Right ventricle myocardium superior (tissue), 1 donor: ENCODE measurements at regions not wholly inside any gene's neighbourhood (a gene's known extent, or its start where the extent isn't known, plus 50 kb on each side); places are given as distances from the start of the nearest gene placed in this dataset.

Experiments used
- ATAC-seq: fragments of 200-7000 bp; cut with Tn5 transposase; one replicate; pipeline ENCODE4 v1.9.1; 2020; ENCODE audit warnings: mild to moderate bottlenecking; ENCODE audit not compliant: poor library complexity
- DNase-seq: peaks from one replicate; pipeline ENCODE4 v3.0.0-alpha.2; 2020
- intact Hi-C: fragments of 100-400 bp; cut with DNase I; formaldehyde crosslinking; loops from one replicate; pipeline ENCODE4 v1.11.2; 2022
- donor health status: DM: no; HTN: yes; CAD: no; lungs with severe emphysema.

DNA sequence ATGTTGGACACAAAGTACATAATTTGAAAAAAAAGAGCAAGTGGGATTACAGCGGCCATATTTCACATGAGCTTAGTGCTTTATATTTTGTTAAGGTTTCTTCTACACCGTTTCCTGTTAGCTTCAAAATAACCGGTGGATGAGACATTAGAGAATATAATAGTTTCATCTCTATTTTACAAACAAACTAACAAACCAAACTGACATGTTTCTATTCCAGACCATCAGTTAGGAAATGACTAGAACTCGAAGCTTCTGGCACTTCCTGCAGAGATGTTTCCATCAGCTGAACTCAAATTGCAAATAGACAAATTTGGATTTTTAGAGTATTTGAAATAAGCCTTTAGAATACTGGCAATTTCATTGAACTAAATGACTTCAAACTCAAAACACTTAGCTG, 86.5 kb downstream of the MTRR start:
- DNase-seq (no peak), ATAC-seq (no peak)
- intact Hi-C loops = no loop called here

DNA sequence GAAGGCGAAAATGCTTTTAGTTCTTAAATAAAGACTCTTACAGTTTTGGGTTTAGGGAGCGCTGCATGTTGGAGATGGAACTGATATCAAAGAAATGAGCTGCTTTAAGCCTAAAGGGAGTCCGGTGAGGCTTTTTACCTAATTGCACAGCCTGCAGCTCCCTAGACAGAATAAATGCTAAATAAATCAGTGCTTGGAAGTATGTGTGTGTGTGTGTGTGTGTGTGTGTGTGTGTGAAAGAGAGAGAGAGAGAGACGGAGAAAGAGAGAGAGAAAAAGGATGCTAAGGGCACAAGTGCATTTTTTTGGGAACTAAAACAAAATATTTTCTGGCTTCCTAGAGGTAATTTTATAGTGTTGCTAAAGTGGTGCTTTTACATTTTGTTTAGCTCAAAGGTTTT, 88.4 kb downstream of the MTRR start:
- intact Hi-C loops = no loop called here
- no peak for ATAC-seq
- DNase-seq = no peak

DNA sequence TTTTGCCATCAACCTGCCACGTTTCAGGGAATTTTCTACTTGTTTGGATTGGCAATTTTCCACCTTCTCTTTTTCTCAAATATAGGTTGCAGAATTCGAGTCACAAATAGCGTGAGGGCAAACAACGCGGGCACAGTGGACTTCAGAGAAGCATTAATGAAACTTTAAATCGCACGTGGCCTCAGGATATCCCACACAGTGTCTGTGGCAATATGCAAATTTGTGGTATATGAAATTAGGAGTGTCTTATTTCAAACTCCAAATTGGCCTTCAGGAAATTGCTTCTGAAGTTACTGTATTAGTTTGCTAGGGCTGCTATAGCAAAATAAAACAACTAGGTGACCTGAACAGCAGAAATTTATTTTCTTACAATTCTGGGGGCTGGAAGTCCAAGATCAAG, 91.2 kb downstream of the MTRR start:
- DNase-seq = no peak
- ATAC-seq = no peak
- intact Hi-C loops = no loop called here

DNA sequence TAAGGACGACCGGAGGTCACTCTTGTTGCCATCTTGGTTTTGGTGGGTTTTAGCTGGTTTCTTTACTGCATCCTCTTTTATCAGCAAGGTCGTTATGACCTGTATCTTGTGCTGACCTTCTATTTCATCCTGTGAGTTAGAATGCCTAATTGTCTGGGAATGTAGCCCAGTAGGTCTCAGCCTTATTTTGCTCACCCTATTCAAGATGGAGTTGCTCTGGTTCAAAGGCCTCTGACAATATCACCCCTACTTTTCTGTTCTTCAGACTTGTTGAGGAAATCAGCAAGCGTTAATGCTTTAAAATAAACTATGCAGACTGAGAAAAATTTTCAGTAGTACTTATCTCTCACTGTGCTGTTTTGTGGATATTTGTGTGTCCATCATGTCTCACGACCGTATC, 92.6 kb downstream of the MTRR start:
- intact Hi-C loops = no loop called here
- DNase-seq = no peak
- no peak for ATAC-seq

DNA sequence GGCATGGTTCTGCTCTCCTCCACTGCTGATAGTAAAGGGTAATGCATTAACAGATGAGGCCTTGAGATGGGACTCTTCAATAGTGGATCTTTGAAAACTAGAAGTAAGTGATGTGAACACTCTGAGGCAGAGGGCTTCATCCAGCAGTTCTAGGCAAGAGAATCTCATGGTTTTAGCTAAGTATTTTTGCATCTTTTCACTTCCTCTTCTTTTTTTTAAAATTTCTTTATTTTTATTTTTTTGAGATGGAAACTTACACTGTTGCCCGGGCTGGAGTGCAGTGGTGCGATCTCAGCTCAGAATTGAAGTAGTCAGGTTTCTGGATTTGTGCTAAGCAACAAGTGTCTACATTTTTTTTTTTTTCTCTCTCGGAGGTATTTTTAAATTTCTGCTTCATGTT, 101.9 kb downstream of the MTRR start:
- no peak for ATAC-seq

DNA sequence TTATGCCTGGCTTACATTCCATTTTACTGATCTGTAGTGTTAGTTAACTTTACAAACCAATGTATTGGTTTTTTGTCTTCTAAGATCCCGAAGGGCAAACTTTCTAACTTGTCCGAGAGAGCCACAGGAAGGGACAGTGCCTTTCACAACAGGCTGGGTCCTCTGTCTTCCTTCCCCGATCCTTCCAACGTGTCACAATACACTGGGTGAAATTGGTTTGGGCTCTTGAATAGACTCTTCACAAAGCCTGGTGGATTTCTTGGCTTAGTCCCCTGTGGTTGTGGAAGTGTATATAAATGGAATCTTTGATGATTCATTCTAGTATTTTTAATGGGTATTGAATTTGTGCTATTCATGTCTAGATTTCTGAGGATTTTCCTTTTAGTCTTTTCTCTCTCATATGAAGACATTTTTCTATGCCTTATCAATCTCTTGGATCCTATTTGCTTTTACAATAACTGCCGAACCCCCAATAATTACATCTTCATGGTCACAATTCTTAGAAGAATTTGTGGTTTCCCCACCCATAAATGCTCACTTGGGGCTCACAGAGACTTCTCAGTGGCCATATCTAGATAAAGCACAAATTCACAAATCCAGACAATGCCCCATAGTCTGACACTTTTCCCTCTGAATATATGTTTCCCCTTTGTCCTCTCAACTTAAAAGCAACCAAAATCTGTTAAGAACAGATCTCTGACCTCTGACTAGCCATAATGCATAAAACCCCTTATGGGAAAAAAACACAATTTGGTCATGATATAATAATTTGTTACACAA, 107.7 kb downstream of the MTRR start:
- ATAC-seq (no peak), DNase-seq (no peak)
- intact Hi-C loops = no loop called here

More for the DNA sequence above, 101.9 kb downstream of the MTRR start:
- intact Hi-C loops = no loop called here
- no peak for DNase-seq

DNA sequence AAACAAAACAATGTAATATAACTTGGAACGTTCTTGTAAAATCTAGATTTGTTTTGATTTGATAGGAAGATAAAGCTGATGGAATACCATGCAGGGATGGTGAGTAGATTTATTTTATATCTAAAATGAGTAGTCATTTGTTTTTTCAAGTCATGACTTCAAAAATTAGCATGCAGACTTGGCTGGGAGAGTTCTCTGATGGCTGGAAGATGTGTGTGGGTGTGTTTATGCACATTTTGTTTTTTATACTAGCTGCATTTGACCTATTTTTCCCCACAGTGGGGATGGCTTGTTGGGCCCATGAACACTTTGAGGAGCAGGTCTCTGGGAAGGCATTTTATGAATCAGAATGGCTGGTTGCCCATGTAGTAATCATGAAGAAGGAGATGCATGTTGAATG, 109.2 kb downstream of the MTRR start:
- ATAC-seq = no peak
- intact Hi-C loops = no loop called here
- no peak for DNase-seq

DNA sequence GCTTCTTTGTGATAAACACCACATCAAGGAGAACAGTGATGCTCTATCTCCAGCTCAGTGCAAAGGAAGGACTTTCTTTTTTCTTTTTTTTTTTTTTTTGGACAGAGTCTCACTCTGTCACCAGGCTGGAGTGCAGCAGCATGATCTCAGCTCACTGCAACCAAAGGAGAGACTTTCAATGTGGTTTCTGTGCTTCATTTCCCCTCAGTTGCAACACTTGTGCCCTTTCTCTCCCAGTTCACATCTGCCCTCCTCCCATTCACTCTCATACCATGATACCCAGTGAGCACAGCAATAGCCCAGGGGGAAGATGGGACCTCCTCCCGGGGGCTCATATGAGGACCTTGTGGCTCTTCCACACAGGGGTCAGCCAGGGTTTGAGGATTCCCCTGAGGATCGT, 110.0 kb downstream of the MTRR start:
- intact Hi-C loops = no loop called here
- DNase-seq (no peak), ATAC-seq (no peak)

DNA sequence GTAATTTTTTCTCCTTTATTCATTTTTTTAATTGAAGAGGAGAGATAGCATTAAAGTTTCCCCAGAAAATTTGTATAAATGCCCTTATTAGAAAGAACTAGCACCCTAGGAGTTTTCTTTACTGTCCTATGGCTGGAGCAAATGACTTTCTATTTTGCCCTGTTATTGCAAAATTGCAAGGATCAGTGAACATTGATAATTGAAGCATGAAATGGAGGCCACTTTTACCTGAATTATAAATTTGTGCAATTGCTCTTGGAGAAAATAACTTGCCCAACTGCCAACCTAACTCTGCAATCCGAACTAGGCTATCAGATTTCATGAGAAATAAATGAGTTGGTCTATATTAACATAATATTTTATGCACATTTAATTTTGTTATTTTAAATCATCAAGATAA, 111.9 kb downstream of the MTRR start:
- intact Hi-C loops = no loop called here
- no peak for ATAC-seq
- DNase-seq = no peak

DNA sequence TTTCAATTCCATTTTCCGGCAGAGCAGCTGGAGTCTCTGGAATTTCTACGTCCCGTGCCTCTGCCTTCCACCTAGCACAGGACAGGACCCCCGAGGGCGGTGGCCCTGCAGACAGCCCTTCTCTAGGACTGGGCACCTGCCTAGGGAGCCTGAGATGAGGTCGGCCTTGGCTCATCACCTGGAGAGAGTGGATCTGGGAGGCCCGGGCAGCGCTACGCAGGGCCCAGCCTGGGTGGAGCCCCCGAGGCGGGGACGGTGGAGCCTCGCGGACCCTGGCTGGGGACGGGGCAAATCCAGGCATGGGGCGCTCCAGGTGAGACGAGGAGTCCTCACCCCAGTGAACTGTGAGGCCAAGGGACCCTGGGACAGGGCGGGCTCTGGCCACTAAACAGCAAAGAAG, 114.5 kb downstream of the MTRR start:
- intact Hi-C loops = no loop called here
- ATAC-seq = no peak

DNA sequence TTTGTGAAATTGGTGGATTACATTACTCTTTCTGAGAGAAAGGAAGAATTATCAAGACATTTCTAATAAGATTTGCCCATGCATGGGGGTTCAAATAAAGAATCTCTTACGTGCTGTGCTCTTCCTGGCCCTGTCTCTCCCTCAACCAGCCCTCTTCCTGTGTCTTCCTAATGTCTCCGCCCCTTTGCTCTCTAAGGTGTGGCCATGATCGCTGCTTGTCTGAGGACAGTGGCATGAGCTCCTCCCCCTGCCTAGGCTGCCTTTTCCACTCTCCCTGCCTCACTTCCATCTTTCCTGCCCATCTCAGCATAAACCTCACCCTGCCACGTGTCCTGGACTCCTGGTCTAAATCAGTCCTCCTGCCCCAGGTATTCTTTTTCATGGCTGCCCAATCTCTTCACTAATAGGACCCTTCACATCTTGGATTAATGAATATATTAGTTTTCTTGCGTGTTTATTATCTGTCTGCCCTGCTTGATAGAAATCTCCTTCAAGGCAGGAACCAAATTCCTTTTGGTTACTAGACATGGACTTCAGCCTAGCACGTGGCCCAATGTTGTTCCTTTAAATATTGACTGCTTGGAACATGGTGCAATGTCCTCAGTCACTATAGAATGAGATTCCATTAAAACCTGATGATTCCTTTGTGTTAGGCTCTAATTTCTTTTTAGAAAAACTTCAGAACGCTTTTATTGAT, 122.3 kb downstream of the MTRR start:
- intact Hi-C loops = no loop called here
- ATAC-seq = no peak
- no peak for DNase-seq

More for the DNA sequence above, 114.5 kb downstream of the MTRR start:
- no peak for DNase-seq

DNA sequence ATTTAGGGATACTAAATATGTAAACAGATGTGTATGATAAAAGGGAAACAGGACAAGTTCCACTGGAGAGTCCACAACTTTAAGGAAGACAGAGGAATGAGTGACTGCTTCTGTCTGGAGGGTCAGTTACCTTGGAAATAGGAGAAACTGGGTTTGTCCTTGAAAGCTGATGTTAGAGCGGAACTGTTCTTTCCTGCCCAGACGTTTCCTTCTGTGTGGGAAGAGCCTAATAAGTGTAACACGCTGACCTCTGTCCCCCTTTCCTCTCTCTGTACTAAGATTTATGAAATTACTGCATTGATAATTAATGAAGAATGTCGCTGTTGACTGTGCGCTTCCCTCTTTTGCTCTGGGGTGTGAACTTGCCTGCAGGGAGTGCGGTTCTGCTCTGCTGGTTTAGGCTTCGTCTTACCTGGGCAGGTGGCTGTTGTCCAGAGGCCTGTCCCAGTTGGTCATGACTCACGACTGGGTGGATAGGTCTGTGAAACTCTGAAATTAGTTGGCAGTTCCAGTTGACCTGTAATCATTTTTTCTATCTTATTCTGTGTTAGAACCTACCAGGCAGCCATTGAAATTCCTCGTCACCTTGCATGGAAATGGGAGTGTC, 126.8 kb downstream of the MTRR start:
- DNase-seq (no peak), ATAC-seq (no peak)
- intact Hi-C loops = no loop called here

DNA sequence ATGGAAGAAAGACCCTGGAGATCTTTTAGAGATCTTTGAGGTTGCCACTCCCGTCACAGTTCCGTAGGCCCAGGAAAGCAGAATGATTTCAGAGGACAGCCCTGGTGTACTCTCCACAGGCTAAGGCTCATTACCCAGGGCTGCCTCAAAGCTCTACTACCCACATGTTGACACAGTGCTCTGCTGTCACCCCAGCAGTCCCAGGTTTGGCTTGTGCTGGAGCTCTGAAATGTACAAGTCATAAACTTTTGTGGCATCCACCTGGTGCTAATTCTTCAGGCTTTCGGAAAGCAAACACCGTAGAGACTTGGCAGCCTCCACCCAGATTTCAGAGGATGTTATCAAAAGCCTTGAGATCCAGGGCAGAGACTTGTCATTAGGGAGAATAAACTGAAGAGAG, 136.5 kb downstream of the MTRR start:
- no peak for ATAC-seq
- no peak for DNase-seq
- intact Hi-C loops = no loop called here

DNA sequence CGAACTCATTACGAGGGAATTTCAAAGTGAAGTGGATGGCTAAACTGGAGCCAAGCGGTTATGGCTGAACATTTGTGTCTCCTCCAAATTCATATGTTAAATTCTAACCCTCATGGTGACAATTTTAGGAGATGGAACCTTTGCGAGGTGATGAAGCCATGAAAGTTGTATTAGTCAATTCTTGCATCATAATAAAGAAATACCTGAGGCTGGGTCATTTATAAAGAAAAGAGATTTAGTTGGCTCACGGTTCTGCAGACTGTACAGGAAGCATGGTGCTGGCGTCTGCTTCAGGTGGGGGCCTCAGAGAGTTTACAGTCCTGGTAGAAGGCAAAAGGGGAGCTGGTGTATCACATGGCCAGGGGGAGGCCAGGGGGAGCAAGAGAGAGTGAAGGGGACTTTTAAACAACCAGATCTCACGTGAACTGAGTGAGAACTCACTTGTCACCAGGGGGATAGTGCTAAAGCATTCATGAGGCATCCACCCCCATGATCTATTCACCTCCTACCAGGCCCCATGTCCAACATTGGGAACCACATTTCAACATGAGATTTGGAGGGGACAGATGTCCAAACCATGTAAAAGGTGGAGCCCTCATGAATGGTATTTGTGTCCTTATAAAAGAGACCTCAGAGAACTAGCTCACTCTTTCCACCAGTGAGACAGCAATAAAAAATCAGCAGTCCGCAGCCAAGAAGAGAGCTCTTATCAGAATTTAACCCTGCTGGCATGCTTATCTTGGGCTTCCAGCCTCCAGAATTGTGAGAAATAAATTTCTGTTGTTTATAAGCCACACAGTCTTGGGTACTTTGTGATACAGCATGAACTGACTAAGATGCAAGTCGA, 143.4 kb downstream of the MTRR start:
- ATAC-seq = no peak
- no peak for DNase-seq
- intact Hi-C loops = no loop called here

DNA sequence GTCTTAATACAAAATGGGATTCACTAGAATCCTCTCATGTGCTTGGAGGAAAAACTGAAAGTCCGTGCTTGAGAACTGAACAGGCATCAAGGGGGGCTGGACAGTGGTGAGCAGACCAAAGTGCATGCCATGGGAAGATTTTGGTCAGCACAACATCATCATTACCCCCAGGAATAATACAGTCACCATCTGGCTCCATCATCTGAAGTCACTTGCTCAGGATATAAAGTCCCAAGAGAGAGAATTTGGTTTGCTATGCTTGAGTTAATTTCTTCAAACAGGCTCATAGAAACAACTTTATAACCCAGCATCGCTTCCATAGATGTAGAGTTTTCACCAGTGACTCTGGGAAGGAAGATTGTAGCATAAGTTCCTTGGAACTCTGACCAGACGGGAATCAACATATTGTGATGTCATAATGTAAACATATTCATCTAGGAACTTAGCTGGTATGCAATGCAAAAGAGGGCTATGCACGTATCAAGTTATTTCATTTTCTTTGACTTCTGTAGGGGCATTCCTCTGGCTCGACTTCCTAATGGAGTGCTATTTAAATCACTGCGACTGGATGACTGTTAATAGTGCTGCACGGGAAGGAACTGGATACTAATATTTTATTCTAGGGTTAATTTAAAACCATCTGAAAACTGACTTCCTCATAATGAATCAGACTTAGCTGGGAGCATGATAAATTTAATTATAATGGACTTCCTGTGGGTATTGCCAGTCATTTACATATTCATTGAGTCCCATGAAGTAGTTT, 145.2 kb downstream of the MTRR start:
- ATAC-seq (no peak), DNase-seq (no peak)
- intact Hi-C loops = no loop called here

DNA sequence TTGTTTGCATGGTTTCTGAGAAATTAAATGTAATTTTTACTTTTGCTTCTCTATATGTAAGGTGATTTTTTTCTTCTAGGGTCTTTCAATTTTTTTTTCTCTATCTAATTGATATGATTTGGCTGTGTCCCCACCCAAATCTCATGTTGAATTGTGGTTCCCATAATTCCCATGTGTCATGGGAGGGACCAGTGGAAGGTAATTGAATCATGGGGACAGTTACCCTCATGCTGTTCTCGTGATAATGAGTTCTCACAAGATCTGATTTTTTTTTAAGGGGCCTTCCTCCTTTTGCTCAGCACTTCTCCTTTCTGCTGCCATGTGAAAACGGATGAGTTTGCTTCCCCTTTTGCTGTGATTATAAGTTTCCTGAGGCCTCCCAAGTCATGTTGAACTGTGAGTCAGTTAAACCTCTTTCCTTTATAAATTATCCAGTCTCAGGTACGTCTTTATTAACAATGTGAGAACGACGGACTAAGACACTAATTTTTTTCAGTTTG, 150.8 kb downstream of the MTRR start:
- DNase-seq (no peak), ATAC-seq (no peak)
- intact Hi-C loops = no loop called here

DNA sequence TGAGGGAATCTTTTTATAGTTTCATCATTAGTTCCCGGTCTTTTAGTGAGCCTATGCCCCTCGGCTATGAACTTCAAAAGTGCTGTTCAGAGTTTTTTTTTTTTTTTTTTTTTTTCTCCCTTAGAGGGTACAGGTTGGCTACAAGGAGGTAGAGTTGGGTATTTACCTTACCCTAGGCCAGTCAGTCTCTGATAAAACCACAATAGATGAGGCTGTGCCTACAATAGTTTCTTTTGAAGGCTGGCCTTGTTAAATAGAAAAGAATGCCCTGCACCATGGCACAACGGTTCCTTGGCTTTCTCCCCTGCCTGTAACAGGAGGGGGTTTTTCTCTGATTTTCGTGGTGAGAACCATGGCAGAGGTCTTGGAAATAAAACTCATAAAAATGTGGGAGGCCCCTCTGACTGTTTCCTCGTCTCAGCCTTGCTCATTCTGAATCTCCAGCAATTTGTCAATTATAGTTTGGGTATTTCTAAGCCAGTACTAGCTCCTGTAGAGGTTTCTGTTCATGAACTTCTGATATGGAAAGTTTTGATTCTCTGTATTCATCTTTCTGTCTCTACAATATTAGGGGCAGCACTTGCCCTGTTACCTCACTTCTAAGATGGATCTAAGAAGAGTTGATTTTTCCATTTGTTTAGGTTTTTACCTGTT, 152.0 kb downstream of the MTRR start:
- no peak for ATAC-seq
- no peak for DNase-seq
- intact Hi-C loops = no loop called here

DNA sequence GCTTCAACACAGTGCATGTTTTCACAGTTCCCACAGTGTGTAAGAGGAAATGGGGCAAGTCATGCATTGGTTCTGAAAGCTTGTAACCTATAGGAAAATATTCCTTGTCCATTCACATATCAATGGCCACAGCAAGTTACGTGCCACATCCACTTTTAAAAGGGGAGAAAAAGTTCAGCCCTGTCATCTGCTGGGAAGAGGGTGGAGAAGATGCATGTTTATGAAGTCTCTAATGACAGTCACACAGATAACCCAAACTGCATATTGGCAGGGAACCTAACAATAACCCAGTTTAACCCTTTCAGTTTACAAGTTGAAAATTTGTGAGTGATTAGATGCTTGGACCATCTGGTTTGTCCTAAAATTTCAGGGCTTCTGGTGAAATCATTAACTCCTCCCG, 159.3 kb downstream of the MTRR start:
- DNase-seq (no peak), ATAC-seq (no peak)
- intact Hi-C loops = no loop called here
